Smooth muscle cell of the brain vasculature (primary cell): ENCODE measurements at regions not wholly inside any gene's neighbourhood (a gene's known extent, or its start where the extent isn't known, plus 50 kb on each side); places are given as distances from the start of the nearest gene placed in this dataset.

Source experiments
- DNase-seq: peaks from one replicate; pipeline ENCODE4 v3.0.0-alpha.2; 2012; ENCODE audit warnings: low read depth, low spot score

GRCh38 chr12:75568393-75568792 is 57.0 kb upstream of the KRR1 start:
- DNase-seq = no peak

GRCh38 chr12:75565795-75566194 is 54.4 kb upstream of the KRR1 start:
- DNase-seq = no peak

- DNase-seq = no peak
Measured at GRCh38 chr12:75564852-75565251, 53.4 kb upstream of the KRR1 start.

- no peak for DNase-seq
Measured at GRCh38 chr12:75564398-75564797, 53.0 kb upstream of the KRR1 start.

- DNase-seq = no peak
Measured at GRCh38 chr12:75563351-75563750, 51.9 kb upstream of the KRR1 start.

GRCh38 chr12:75561921-75562320 is 50.5 kb upstream of the KRR1 start:
- DNase-seq = no peak
